ENCODE measurements at regions not wholly inside any gene's neighbourhood (a gene's known extent, or its start where the extent isn't known, plus 50 kb on each side); places are given as distances from the start of the nearest gene placed in this dataset.

DNA sequence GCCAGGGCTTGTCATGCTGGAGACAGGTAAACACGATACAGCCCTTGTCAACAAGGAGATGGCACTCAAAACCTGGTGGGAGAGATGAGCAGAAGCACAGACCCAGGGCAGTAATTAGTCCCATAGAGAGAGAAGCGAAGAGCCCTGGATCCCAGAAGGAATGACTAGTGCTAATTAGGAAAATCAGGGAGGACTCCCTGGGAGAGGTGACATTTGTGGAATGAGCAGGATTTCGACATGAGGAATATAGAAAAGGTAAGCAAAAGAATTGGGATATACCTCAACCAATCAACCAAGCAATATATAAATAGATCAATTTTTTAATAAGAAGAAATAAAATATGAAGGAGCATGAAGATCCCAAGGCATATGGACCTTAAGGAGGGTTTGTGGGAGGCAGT is 98.5 kb upstream of the GJB5 start:
- H3K79me2 ChIP-seq (ENCODE audit: insufficient read depth, low read length), result no peaks in the 10 kb centered on the region
- H3K4me3 ChIP-seq (ENCODE audit: low read depth in 1 of 2, low read length in 2 of 2), result no peak overlapping the region
- TF ChIP-seq EZH2 (IDR thresholded peaks at IDR 0.05; ENCODE audit: borderline replicate concordance, low read depth, low read length, severe bottlenecking), result no peak
- TF ChIP-seq, protein P1, sequence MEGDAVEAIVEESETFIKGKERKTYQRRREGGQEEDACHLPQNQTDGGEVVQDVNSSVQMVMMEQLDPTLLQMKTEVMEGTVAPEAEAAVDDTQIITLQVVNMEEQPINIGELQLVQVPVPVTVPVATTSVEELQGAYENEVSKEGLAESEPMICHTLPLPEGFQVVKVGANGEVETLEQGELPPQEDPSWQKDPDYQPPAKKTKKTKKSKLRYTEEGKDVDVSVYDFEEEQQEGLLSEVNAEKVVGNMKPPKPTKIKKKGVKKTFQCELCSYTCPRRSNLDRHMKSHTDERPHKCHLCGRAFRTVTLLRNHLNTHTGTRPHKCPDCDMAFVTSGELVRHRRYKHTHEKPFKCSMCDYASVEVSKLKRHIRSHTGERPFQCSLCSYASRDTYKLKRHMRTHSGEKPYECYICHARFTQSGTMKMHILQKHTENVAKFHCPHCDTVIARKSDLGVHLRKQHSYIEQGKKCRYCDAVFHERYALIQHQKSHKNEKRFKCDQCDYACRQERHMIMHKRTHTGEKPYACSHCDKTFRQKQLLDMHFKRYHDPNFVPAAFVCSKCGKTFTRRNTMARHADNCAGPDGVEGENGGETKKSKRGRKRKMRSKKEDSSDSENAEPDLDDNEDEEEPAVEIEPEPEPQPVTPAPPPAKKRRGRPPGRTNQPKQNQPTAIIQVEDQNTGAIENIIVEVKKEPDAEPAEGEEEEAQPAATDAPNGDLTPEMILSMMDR (IDR thresholded peaks at IDR 0.05; ENCODE audit: borderline replicate concordance, extremely low read depth, low read length, poor library complexity, severe bottlenecking), result no peak
- no peaks in the 10 kb centered on the region for H3K4me1 ChIP-seq (ENCODE audit: insufficient read depth, low read length)
- no peak overlapping the region for H3K27ac ChIP-seq (ENCODE audit: low read length)
- no peak for DNase-seq
- no peak overlapping the region for H2AFZ ChIP-seq (ENCODE audit: low read depth, low read length)
- no peak for ATAC-seq (ENCODE audit: insufficient read depth, low read depth)
- H3K9me3 ChIP-seq (ENCODE audit: insufficient read depth, low read length, severe bottlenecking), result no peaks in the 10 kb centered on the region
- H3K36me3 ChIP-seq (ENCODE audit: insufficient read depth, low read length), result no peaks in the 10 kb centered on the region
- no peak overlapping the region for H3K9ac ChIP-seq (ENCODE audit: low read depth, low read length)
- 0 out of 2 replicates have a peak, but pooled peaks cover 4% of the 10 kb centered on the region for H4K20me1 ChIP-seq (ENCODE audit: insufficient read depth, low read length)
- no peak overlapping the region for H3K4me2 ChIP-seq (ENCODE audit: insufficient read depth, low read length)
- H3K27me3 ChIP-seq (ENCODE audit: insufficient read depth, low read length, poor library complexity), result peaks cover 4% of the 10 kb centered on the region

DNA sequence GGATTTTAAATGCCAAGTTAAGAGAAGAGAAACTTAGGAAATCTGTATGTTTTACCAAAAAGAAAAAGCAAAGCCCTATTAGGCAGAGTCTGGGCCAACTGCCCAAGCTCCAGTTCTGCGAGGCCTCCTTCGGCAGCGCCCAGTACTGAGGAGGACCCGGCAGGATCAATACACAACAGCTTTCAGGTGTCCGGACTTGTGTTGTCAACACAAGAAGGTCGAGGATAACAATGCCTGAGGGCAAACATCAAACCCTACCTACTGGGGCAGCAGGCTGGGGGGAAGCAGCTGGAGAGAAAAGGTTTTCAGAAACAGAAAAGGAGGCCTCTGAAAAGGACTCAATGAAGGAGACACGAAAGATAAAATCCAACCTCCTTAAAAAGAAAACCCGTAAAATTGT is 98.1 kb upstream of the GJB5 start:
- TF ChIP-seq EZH2 (IDR thresholded peaks at IDR 0.05; ENCODE audit: borderline replicate concordance, low read depth, low read length, severe bottlenecking), result no peak
- TF ChIP-seq, protein P1 (IDR thresholded peaks at IDR 0.05; ENCODE audit: borderline replicate concordance, extremely low read depth, low read length, poor library complexity, severe bottlenecking), result no peak
- peaks cover 8% of the 10 kb centered on the region for H3K27me3 ChIP-seq (ENCODE audit: insufficient read depth, low read length, poor library complexity)
- H3K36me3 ChIP-seq (ENCODE audit: insufficient read depth, low read length), result no peaks in the 10 kb centered on the region
- DNase-seq (no peak), ATAC-seq (ENCODE audit: insufficient read depth, low read depth) (no peak)
- no peaks in the 10 kb centered on the region for H3K4me1 ChIP-seq (ENCODE audit: insufficient read depth, low read length)
- no peak overlapping the region for H3K27ac ChIP-seq (ENCODE audit: low read length)
- no peak overlapping the region for H2AFZ ChIP-seq (ENCODE audit: low read depth, low read length)
- H3K4me2 ChIP-seq (ENCODE audit: insufficient read depth, low read length), result no peak overlapping the region
- no peak overlapping the region for H3K4me3 ChIP-seq (ENCODE audit: low read depth in 1 of 2, low read length in 2 of 2)
- H3K79me2 ChIP-seq (ENCODE audit: insufficient read depth, low read length), result no peaks in the 10 kb centered on the region
- H3K9ac ChIP-seq (ENCODE audit: low read depth, low read length), result no peak overlapping the region
- H3K9me3 ChIP-seq (ENCODE audit: insufficient read depth, low read length, severe bottlenecking), result no peaks in the 10 kb centered on the region
- H4K20me1 ChIP-seq (ENCODE audit: insufficient read depth, low read length), result 0 out of 2 replicates have a peak, but pooled peaks cover 4% of the 10 kb centered on the region

DNA sequence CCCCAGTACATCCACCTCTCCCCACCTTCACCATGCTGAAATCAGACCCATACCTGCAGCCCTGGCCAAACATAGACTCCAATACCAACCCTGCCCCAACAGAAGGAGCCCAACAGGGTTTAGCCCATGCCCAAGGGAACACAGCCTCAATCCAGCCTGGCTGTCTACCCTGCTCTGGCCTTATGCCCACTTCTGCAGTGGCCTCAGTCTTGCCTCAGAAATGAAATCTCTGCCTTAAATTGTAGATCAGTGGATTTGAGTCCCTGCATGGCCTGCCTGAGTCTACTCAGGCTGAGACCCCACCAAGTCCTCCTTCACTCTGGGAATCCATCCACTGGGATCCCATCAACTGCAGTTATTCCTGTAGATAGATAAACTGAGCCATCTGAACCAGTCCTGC is 97.6 kb upstream of the GJB5 start:
- TF ChIP-seq EZH2 (IDR thresholded peaks at IDR 0.05; ENCODE audit: borderline replicate concordance, low read depth, low read length, severe bottlenecking), result no peak
- TF ChIP-seq, protein P1 (IDR thresholded peaks at IDR 0.05; ENCODE audit: borderline replicate concordance, extremely low read depth, low read length, poor library complexity, severe bottlenecking), result no peak
- H2AFZ ChIP-seq (ENCODE audit: low read depth, low read length), result no peak overlapping the region
- no peak overlapping the region for H3K27ac ChIP-seq (ENCODE audit: low read length)
- DNase-seq (no peak), ATAC-seq (ENCODE audit: insufficient read depth, low read depth) (no peak)
- H3K36me3 ChIP-seq (ENCODE audit: insufficient read depth, low read length), result no peaks in the 10 kb centered on the region
- H3K27me3 ChIP-seq (ENCODE audit: insufficient read depth, low read length, poor library complexity), result peaks cover 8% of the 10 kb centered on the region
- H3K9me3 ChIP-seq (ENCODE audit: insufficient read depth, low read length, severe bottlenecking), result no peaks in the 10 kb centered on the region
- no peaks in the 10 kb centered on the region for H3K4me1 ChIP-seq (ENCODE audit: insufficient read depth, low read length)
- no peak overlapping the region for H3K9ac ChIP-seq (ENCODE audit: low read depth, low read length)
- H3K79me2 ChIP-seq (ENCODE audit: insufficient read depth, low read length), result no peaks in the 10 kb centered on the region
- H4K20me1 ChIP-seq (ENCODE audit: insufficient read depth, low read length), result 0 out of 2 replicates have a peak, but pooled peaks cover 4% of the 10 kb centered on the region
- H3K4me3 ChIP-seq (ENCODE audit: low read depth in 1 of 2, low read length in 2 of 2), result no peak overlapping the region
- no peak overlapping the region for H3K4me2 ChIP-seq (ENCODE audit: insufficient read depth, low read length)

DNA sequence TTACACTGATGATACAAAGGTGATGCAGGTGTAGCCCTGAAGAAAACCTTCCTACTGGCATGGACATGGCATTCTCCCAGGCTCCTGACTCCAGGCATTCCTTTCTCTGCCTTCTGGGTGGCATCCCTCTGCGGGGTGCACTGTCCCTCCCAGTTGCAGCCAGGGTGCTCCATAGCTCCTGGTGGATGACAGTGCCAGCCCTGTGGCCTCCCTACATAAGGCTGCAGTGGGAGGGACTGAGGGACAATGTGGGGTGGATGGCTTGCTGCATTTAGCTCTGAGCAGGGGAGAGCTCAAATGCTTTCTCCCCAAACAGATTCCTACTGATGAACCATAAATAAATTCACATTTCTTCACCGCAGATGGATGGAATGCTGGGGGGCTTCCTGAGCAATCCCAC is 97.0 kb upstream of the GJB5 start:
- Histone ChIP-seq H3K9ac (ENCODE audit: low read depth, low read length) (no peak overlapping the region), H3K36me3 (ENCODE audit: insufficient read depth, low read length) (no peaks in the 10 kb centered on the region), H3K4me3 (ENCODE audit: low read depth in 1 of 2, low read length in 2 of 2) (no peak overlapping the region), H3K4me2 (ENCODE audit: insufficient read depth, low read length) (no peak overlapping the region), H3K27ac (ENCODE audit: low read length) (no peak overlapping the region), H3K9me3 (ENCODE audit: insufficient read depth, low read length, severe bottlenecking) (no peaks in the 10 kb centered on the region), H3K27me3 (ENCODE audit: insufficient read depth, low read length, poor library complexity) (peaks cover 12% of the 10 kb centered on the region), H2AFZ (ENCODE audit: low read depth, low read length) (no peak overlapping the region), H3K4me1 (ENCODE audit: insufficient read depth, low read length) (no peaks in the 10 kb centered on the region), H3K79me2 (ENCODE audit: insufficient read depth, low read length) (no peaks in the 10 kb centered on the region), H4K20me1 (ENCODE audit: insufficient read depth, low read length) (0 out of 2 replicates have a peak, but pooled peaks cover 4% of the 10 kb centered on the region)
- TF ChIP-seq, protein P1 (IDR thresholded peaks at IDR 0.05; ENCODE audit: borderline replicate concordance, extremely low read depth, low read length, poor library complexity, severe bottlenecking), result no peak
- DNase-seq, result no peak
- no peak for ATAC-seq (ENCODE audit: insufficient read depth, low read depth)

All from DND-41 (cell line).